ENCODE measurements at regions not wholly inside any gene's neighbourhood (a gene's known extent, or its start where the extent isn't known, plus 50 kb on each side); places are given as distances from the start of the nearest gene placed in this dataset.

DNA sequence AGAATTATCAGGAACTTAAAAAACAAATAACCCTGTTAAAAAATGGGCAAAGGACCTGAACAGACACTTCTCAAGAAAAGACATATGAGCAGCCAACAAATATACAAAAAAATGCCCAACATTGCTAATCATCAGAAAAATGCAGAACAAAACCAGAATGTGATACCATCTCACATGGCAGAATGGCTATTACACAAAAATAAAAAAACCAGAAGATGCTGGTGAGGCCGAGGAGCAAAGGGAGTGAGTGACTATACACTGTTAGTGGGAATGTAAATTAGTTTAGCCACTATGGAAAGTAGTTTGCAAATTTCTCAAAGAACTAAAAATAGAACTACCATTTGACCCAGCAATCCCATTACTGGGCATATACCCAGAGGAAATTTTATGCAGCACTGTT is 95.8 kb upstream of the DSEL start:
- TF ChIP-seq, protein P1, sequence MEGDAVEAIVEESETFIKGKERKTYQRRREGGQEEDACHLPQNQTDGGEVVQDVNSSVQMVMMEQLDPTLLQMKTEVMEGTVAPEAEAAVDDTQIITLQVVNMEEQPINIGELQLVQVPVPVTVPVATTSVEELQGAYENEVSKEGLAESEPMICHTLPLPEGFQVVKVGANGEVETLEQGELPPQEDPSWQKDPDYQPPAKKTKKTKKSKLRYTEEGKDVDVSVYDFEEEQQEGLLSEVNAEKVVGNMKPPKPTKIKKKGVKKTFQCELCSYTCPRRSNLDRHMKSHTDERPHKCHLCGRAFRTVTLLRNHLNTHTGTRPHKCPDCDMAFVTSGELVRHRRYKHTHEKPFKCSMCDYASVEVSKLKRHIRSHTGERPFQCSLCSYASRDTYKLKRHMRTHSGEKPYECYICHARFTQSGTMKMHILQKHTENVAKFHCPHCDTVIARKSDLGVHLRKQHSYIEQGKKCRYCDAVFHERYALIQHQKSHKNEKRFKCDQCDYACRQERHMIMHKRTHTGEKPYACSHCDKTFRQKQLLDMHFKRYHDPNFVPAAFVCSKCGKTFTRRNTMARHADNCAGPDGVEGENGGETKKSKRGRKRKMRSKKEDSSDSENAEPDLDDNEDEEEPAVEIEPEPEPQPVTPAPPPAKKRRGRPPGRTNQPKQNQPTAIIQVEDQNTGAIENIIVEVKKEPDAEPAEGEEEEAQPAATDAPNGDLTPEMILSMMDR (conservative IDR thresholded peaks at IDR 0.05; ENCODE audit: low read depth, low read length), result no peak
- no peak overlapping the region for H3K4me3 ChIP-seq (ENCODE audit: low read depth, low read length)
- no peak for DNase-seq (ENCODE audit: low read depth)

GRCh38 chr18:67608615-67609273 is 92.2 kb upstream of the DSEL start:
- no peak overlapping the region for H3K4me3 ChIP-seq (ENCODE audit: low read depth, low read length)
- DNase-seq (ENCODE audit: low read depth), result no peak

GRCh38 chr18:67608191-67608590 is 91.7 kb upstream of the DSEL start:
- no peak for DNase-seq (ENCODE audit: low read depth)
- no peak overlapping the region for H3K4me3 ChIP-seq (ENCODE audit: low read depth, low read length)
- TF ChIP-seq, protein P1 (conservative IDR thresholded peaks at IDR 0.05; ENCODE audit: low read depth, low read length), result no peak

More at GRCh38 chr18:67608615-67609273, 92.2 kb upstream of the DSEL start:
- TF ChIP-seq, protein P1 (conservative IDR thresholded peaks at IDR 0.05; ENCODE audit: low read depth, low read length), result no peak

DNA sequence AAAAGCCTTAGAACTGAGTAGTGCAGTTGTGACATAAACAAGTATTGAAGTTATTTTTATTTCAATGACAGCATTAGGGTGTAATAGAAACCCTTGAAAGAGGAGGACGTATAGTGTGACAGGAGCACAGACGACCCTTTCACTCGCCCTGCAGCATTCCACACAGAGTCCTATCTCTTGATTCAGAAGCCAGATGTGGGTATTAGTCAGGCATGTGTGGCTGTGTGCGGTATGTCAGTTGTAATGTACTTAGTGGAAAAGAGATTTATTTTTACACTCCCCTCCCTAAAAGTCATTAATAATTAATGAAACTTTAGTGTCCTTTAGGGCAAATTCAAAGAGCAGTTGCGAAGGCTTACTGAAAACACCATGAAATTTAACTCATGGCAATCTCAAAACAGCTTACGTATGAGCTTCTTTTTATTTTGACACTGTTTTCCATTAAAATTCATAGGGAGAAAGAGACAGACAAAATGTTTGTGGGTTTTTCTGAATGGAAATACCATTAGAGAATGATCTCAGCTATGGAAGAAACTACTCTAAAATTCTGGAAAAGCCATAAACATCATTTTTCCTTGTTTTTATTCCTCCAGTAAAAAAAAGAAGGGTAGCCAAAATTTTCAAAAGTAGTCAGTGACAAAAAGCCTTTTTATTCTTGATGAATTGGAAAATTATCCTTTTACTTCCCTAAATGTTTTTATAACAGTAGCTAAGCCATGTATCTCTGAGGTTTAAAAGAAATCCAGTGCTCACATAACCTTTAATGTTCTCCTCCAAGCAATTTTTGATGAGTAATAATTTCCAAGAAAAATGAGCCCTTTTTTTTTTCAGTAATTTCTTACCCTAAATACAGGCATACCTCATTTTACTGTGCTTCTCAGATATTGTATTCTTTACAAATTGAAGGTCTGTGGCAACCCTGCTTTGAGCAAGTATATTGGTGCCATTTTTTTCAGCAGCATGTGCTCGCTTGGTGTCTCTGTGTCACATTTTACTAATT is 84.0 kb upstream of the DSEL start:
- peak; percentile 61 for DNase-seq (ENCODE audit: low read depth)
- TF ChIP-seq, protein P1 (conservative IDR thresholded peaks at IDR 0.05; ENCODE audit: low read depth, low read length), result no peak
- H3K4me3 ChIP-seq (ENCODE audit: low read depth, low read length), result no peak overlapping the region

GRCh38 chr18:67599277-67599676 is 82.8 kb upstream of the DSEL start:
- DNase-seq (ENCODE audit: low read depth), result peak; percentile 19
- TF ChIP-seq, protein P1 (conservative IDR thresholded peaks at IDR 0.05; ENCODE audit: low read depth, low read length), result no peak
- no peak overlapping the region for H3K4me3 ChIP-seq (ENCODE audit: low read depth, low read length)

DNA sequence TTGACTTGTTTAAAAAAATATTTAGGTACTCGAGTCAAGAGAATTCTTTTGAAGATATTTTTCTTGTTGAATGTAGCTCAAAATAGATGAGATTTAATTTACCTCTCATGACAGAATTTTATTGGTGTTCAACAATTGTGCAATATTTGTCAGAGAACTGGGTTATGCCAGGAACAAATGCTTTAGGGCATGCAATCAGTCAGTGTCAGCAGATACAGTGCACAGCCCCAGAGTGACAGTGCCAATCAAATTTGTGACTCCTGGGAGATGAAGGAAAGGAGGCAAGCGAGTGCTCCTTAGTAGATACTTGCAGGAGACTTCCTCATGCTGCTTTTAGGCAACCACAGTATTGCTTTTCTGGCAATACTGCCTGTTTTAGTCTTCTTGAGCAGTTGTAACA is 81.2 kb upstream of the DSEL start:
- DNase-seq (ENCODE audit: low read depth), result no peak
- TF ChIP-seq, protein P1 (conservative IDR thresholded peaks at IDR 0.05; ENCODE audit: low read depth, low read length), result no peak
- H3K4me3 ChIP-seq (ENCODE audit: low read depth, low read length), result no peak overlapping the region

All from epithelial cell of proximal tubule (primary cell).